ENCODE measurements at regions not wholly inside any gene's neighbourhood (a gene's known extent, or its start where the extent isn't known, plus 50 kb on each side); places are given as distances from the start of the nearest gene placed in this dataset.

- TF ChIP-seq CBX8 (IDR thresholded peaks at IDR 0.05; ENCODE audit: borderline replicate concordance, low read depth, low read length) = no peak
- TF ChIP-seq CHD2 (IDR thresholded peaks at IDR 0.05; ENCODE audit: low read length) = no peak
- TF ChIP-seq, protein P1, sequence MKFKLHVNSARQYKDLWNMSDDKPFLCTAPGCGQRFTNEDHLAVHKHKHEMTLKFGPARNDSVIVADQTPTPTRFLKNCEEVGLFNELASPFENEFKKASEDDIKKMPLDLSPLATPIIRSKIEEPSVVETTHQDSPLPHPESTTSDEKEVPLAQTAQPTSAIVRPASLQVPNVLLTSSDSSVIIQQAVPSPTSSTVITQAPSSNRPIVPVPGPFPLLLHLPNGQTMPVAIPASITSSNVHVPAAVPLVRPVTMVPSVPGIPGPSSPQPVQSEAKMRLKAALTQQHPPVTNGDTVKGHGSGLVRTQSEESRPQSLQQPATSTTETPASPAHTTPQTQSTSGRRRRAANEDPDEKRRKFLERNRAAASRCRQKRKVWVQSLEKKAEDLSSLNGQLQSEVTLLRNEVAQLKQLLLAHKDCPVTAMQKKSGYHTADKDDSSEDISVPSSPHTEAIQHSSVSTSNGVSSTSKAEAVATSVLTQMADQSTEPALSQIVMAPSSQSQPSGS (IDR thresholded peaks at IDR 0.05; ENCODE audit: low read length) = no peak
- TF ChIP-seq KDM5A (IDR thresholded peaks at IDR 0.05; ENCODE audit: low read length) = no peak
- TF ChIP-seq TAF1 (IDR thresholded peaks at IDR 0.05; ENCODE audit: low read depth, low read length) = no peak
- TF ChIP-seq E2F6 (IDR thresholded peaks at IDR 0.05) = no peak
- no peak for TF ChIP-seq JUND (IDR thresholded peaks at IDR 0.05; ENCODE audit: low read length)
- no peak for TF ChIP-seq EP300 (IDR thresholded peaks at IDR 0.05; ENCODE audit: borderline replicate concordance in 1 of 2, low read depth in 2 of 2, low read length in 2 of 2)
- no peak for TF ChIP-seq YY1 (IDR thresholded peaks at IDR 0.05; ENCODE audit: low read depth, low read length)
- no peak for TF ChIP-seq SRF (IDR thresholded peaks at IDR 0.05; ENCODE audit: low read depth, low read length)
- no peak for TF ChIP-seq GABPA (IDR thresholded peaks at IDR 0.05; ENCODE audit: borderline replicate concordance, insufficient read depth, low read length)
These were observed 52.4 kb upstream of the HMHB1 start (continued) for GRCh38 chr5:143759396-143760130.
